NOMO-1 (cell line): ENCODE measurements at regions not wholly inside any gene's neighbourhood (a gene's known extent, or its start where the extent isn't known, plus 50 kb on each side); places are given as distances from the start of the nearest gene placed in this dataset.
"Not testable (repeated sequence)": the region's sequence is repeated elsewhere in the genome, so short reads cannot be mapped to it uniquely, and the experiment has no call there.

Source experiments
- DNase-seq, 2 experiments: peaks; one replicate each; lab custom pipeline; 2025; ENCODE audit not compliant: unreplicated experiment in 2 of 2; lab: John Stamatoyannopoulos, UW

- no peak for DNase-seq
Observed at GRCh38 chr6:165012183-165012582, 297.2 kb downstream of the C6orf118 start.

GRCh38 chr6:165010556-165011535 is 298.6 kb downstream of the C6orf118 start:
- no peak for DNase-seq

GRCh38 chr6:165008971-165009370 is 300.4 kb downstream of the C6orf118 start:
- no peak for DNase-seq

GRCh38 chr6:165002866-165003265 is 306.5 kb downstream of the C6orf118 start:
- no peak for DNase-seq

GRCh38 chr6:165002358-165002757 is 307.0 kb downstream of the C6orf118 start:
- no peak for DNase-seq

- no peak for DNase-seq
Observed at GRCh38 chr6:165001502-165002157, 307.8 kb downstream of the C6orf118 start.

- DNase-seq, result no peak
Observed at GRCh38 chr6:164998297-164998696, 311.1 kb downstream of the C6orf118 start.

GRCh38 chr6:164996838-164997237 is 312.6 kb downstream of the C6orf118 start:
- DNase-seq, result no peak

GRCh38 chr6:164991573-164991972 is 317.8 kb downstream of the C6orf118 start:
- no peak for DNase-seq

- no peak for DNase-seq
Observed at GRCh38 chr6:164990901-164991300, 318.5 kb downstream of the C6orf118 start.

GRCh38 chr6:164982389-164982788 is 327.0 kb downstream of the C6orf118 start:
- no peak for DNase-seq

GRCh38 chr6:164967102-164967501 is 342.3 kb downstream of the C6orf118 start:
- DNase-seq, result no peak

- no peak for DNase-seq
Observed at GRCh38 chr6:164962805-164963204, 346.6 kb downstream of the C6orf118 start.

GRCh38 chr6:164947164-164947563 is 362.2 kb downstream of the C6orf118 start:
- no peak for DNase-seq

GRCh38 chr6:164942271-164942670 is 367.1 kb downstream of the C6orf118 start:
- no peak for DNase-seq

GRCh38 chr6:164933238-164933794 is 376.1 kb downstream of the C6orf118 start:
- not testable (repeated sequence) for DNase-seq

- no peak for DNase-seq
Observed at GRCh38 chr6:164929408-164929977, 379.9 kb downstream of the C6orf118 start.

- no peak for DNase-seq
Observed at GRCh38 chr6:164928728-164929407, 380.5 kb downstream of the C6orf118 start.

GRCh38 chr6:164928057-164928727 is 381.2 kb downstream of the C6orf118 start:
- no peak for DNase-seq
